ENCODE measurements at regions not wholly inside any gene's neighbourhood (a gene's known extent, or its start where the extent isn't known, plus 50 kb on each side); places are given as distances from the start of the nearest gene placed in this dataset.

GRCh38 chr14:101055106-101055662, 151.7 kb upstream of the RTL1 start:
- no peak for TF ChIP-seq CTCF (IDR thresholded peaks at IDR 0.05)
- no peak for DNase-seq

GRCh38 chr14:101055776-101056374, 152.4 kb upstream of the RTL1 start:
- no peak for ATAC-seq (ENCODE audit: poor library complexity)
- H3K9me3 Mint-ChIP-seq = peaks cover 5% of the 10 kb centered on the region
- no peak overlapping the region for H3K27ac Mint-ChIP-seq
- H3K4me3 ChIP-seq (ENCODE audit: low read length) = no peak overlapping the region
- H3K36me3 Mint-ChIP-seq (ENCODE audit: low read depth) = no peaks in the 10 kb centered on the region
- no peaks in the 10 kb centered on the region for H3K4me1 ChIP-seq (ENCODE audit: insufficient read depth, low read length)
- H3K27me3 ChIP-seq (ENCODE audit: control insufficient read depth in 1 of 2, insufficient read depth in 2 of 2, low read length in 2 of 2) = no peaks in the 10 kb centered on the region
- no peak for TF ChIP-seq CTCF (IDR thresholded peaks at IDR 0.05)
- POLR2A ChIA-PET = no interaction called here
- CTCF ChIA-PET = no interaction called here
- no peak overlapping the region for H3K27ac ChIP-seq (ENCODE audit: low read depth in 1 of 2, low read length in 2 of 2)
- DNase-seq = no peak
- H3K4me3 Mint-ChIP-seq = no peak overlapping the region
- peaks cover under 1% of the 10 kb centered on the region for H3K27me3 Mint-ChIP-seq
- no peaks in the 10 kb centered on the region for H3K36me3 ChIP-seq (ENCODE audit: insufficient read depth, low read length)
- intact Hi-C loops (cut with DNase I, micrococcal nuclease) = no loop called here
- H3K4me1 Mint-ChIP-seq (ENCODE audit: low read depth) = no peaks in the 10 kb centered on the region
- H3K9me3 ChIP-seq (ENCODE audit: control insufficient read depth in 1 of 2, insufficient read depth in 1 of 2, low read length in 2 of 2) = peaks cover 4 to 16% of the 10 kb centered on the region in 2 experiments

More at GRCh38 chr14:101055106-101055662, 151.7 kb upstream of the RTL1 start:
- intact Hi-C loops (cut with DNase I, micrococcal nuclease) = no loop called here
- no peak overlapping the region for H3K4me3 ChIP-seq (ENCODE audit: low read length)
- peaks cover 5% of the 10 kb centered on the region for H3K9me3 Mint-ChIP-seq
- H3K4me1 ChIP-seq (ENCODE audit: insufficient read depth, low read length) = no peaks in the 10 kb centered on the region
- H3K27me3 ChIP-seq (ENCODE audit: control insufficient read depth in 1 of 2, insufficient read depth in 2 of 2, low read length in 2 of 2) = no peaks in the 10 kb centered on the region
- peaks cover 4 to 11% of the 10 kb centered on the region in 2 experiments for H3K9me3 ChIP-seq (ENCODE audit: control insufficient read depth in 1 of 2, insufficient read depth in 1 of 2, low read length in 2 of 2)
- CTCF ChIA-PET = no interaction called here
- no peak overlapping the region for H3K27ac ChIP-seq (ENCODE audit: low read depth in 1 of 2, low read length in 2 of 2)
- no peaks in the 10 kb centered on the region for H3K36me3 ChIP-seq (ENCODE audit: insufficient read depth, low read length)
- no peaks in the 10 kb centered on the region for H3K4me1 Mint-ChIP-seq (ENCODE audit: low read depth)
- no peaks in the 10 kb centered on the region for H3K36me3 Mint-ChIP-seq (ENCODE audit: low read depth)
- no peaks in the 10 kb centered on the region for H3K27me3 Mint-ChIP-seq
- no peak for ATAC-seq (ENCODE audit: poor library complexity)
- POLR2A ChIA-PET = interaction anchor here (0.8 kb wide), 1 partner anchor 79 kb away, joined by 3 read pairs; no protein-coding TSS in a partner anchor
- no peak overlapping the region for H3K27ac Mint-ChIP-seq
- no peak overlapping the region for H3K4me3 Mint-ChIP-seq

- Mint-ChIP-seq H3K9me3 (peaks cover 5% of the 10 kb centered on the region), H3K36me3 (ENCODE audit: low read depth) (no peaks in the 10 kb centered on the region), H3K27ac (no peak overlapping the region), H3K4me3 (no peak overlapping the region), H3K4me1 (ENCODE audit: low read depth) (no peaks in the 10 kb centered on the region), H3K27me3 (peaks cover 6% of the 10 kb centered on the region)
- intact Hi-C loops (cut with DNase I, micrococcal nuclease) = no loop called here
- CTCF ChIA-PET = no interaction called here
- no peaks in the 10 kb centered on the region for H3K27me3 ChIP-seq (ENCODE audit: control insufficient read depth in 1 of 2, insufficient read depth in 2 of 2, low read length in 2 of 2)
- POLR2A ChIA-PET = no interaction called here
- DNase-seq (no peak), ATAC-seq (ENCODE audit: poor library complexity) (no peak)
- peaks cover 4 to 18% of the 10 kb centered on the region in 2 experiments for H3K9me3 ChIP-seq (ENCODE audit: control insufficient read depth in 1 of 2, insufficient read depth in 1 of 2, low read length in 2 of 2)
- H3K4me1 ChIP-seq (ENCODE audit: insufficient read depth, low read length) = no peaks in the 10 kb centered on the region
- H3K36me3 ChIP-seq (ENCODE audit: insufficient read depth, low read length) = no peaks in the 10 kb centered on the region
- no peak overlapping the region for H3K27ac ChIP-seq (ENCODE audit: low read depth in 1 of 2, low read length in 2 of 2)
- TF ChIP-seq CTCF (IDR thresholded peaks at IDR 0.05) = no peak
- no peak overlapping the region for H3K4me3 ChIP-seq (ENCODE audit: low read length)
Measured at GRCh38 chr14:101056446-101056845, 152.9 kb upstream of the RTL1 start.

Data from CD4-positive, alpha-beta T cell (primary cell).